ENCODE measurements at regions not wholly inside any gene's neighbourhood (a gene's known extent, or its start where the extent isn't known, plus 50 kb on each side); places are given as distances from the start of the nearest gene placed in this dataset.

GRCh38 chr18:34985963-34986362 lies 55.2 kb upstream of the MAPRE2 start:
- H3K27ac ChIP-seq = no peak overlapping the region
- no peak for FAIRE-seq
- POLR2A ChIA-PET = no interaction called here
- no peak for DNase-seq (ENCODE audit: low read depth in 1 of 2, low spot score in 1 of 2)
- no peak for ATAC-seq
- H3K4me2 ChIP-seq = no peak overlapping the region
- WGBS (ENCODE audit: missing lambda C conversion rate) = 92% methylated on average over 2 of the region's 2 CpGs
- no peaks in the 10 kb centered on the region for H3K4me1 ChIP-seq
- H3K9me3 ChIP-seq = no peaks in the 10 kb centered on the region
- H3K4me3 ChIP-seq = no peak overlapping the region
- TF ChIP-seq ELK1 (IDR thresholded peaks at IDR 0.05; ENCODE audit: low read depth, low read length) (no peak), CHD4 (IDR thresholded peaks at IDR 0.05; ENCODE audit: borderline replicate concordance) (no peak), TFCP2L1 (CRISPR knock-in tag; IDR thresholded peaks at IDR 0.05) (no peak), POLR2AphosphoS2 (conservative IDR thresholded peaks at IDR 0.05; ENCODE audit: low read length) (no peak), CBX8 (IDR thresholded peaks at IDR 0.05) (no peak), CBX2 (IDR thresholded peaks at IDR 0.05; ENCODE audit: borderline replicate concordance, low read depth) (no peak), PBX3 (IDR thresholded peaks at IDR 0.05) (no peak), ZNF302 (CRISPR knock-in tag; IDR thresholded peaks at IDR 0.05) (no peak), SMC3 (IDR thresholded peaks at IDR 0.05) (no peak), KDM1A (IDR thresholded peaks at IDR 0.05; ENCODE audit: low read depth) (no peak), MAZ (IDR thresholded peaks at IDR 0.05; ENCODE audit: borderline replicate concordance, low read depth, low read length) (no peak), HOXB5 (CRISPR knock-in tag; IDR thresholded peaks at IDR 0.05) (no peak), EP300 (IDR thresholded peaks at IDR 0.05) (no peak), JUN (IDR thresholded peaks at IDR 0.05) (no peak)
- CTCF ChIA-PET = no interaction called here

GRCh38 chr18:34990597-34990996 lies 50.6 kb upstream of the MAPRE2 start:
- H3K27ac ChIP-seq = no peak overlapping the region
- ChIA-PET POLR2A (no interaction called here), CTCF (no interaction called here)
- H3K4me1 ChIP-seq = no peaks in the 10 kb centered on the region
- TF ChIP-seq FOSL2 (IDR thresholded peaks at IDR 0.05) = no peak
- no peak for TF ChIP-seq FOSL2 (CRISPR knock-in tag; IDR thresholded peaks at IDR 0.05)
- TF ChIP-seq NR3C1 (IDR thresholded peaks at IDR 0.05) = no peak
- TF ChIP-seq NFE2L2 (conservative IDR thresholded peaks at IDR 0.05; ENCODE audit: low read length) = no peak
- no peak for TF ChIP-seq USF2 (IDR thresholded peaks at IDR 0.05)
- no peak for ATAC-seq
- H3K4me3 ChIP-seq = no peak overlapping the region
- no peak for FAIRE-seq
- no peaks in the 10 kb centered on the region for H3K9me3 ChIP-seq
- WGBS (ENCODE audit: missing lambda C conversion rate) = 86% methylated on average over 4 of the region's 4 CpGs
- H3K4me2 ChIP-seq = no peak overlapping the region
- no peak for DNase-seq (ENCODE audit: low read depth in 1 of 2, low spot score in 1 of 2)

GRCh38 chr18:34991152-34991551 lies 50.1 kb upstream of the MAPRE2 start:
- Histone ChIP-seq H3K9me3 (no peaks in the 10 kb centered on the region), H3K4me2 (no peak overlapping the region), H3K4me1 (no peaks in the 10 kb centered on the region), H3K4me3 (no peak overlapping the region), H3K27ac (no peak overlapping the region)
- TF ChIP-seq TP53 (CRISPR knock-in tag; IDR thresholded peaks at IDR 0.05) = no peak
- no peak for TF ChIP-seq GATA3 (IDR thresholded peaks at IDR 0.05; ENCODE audit: borderline replicate concordance)
- no peak for TF ChIP-seq CBX2 (IDR thresholded peaks at IDR 0.05; ENCODE audit: borderline replicate concordance, low read depth)
- TF ChIP-seq RAD21 (conservative IDR thresholded peaks at IDR 0.05 in 1 of 2, IDR thresholded peaks at IDR 0.05 in 1 of 2) = no peak
- TF ChIP-seq ZSCAN20 (CRISPR knock-in tag; IDR thresholded peaks at IDR 0.05) = no peak
- TF ChIP-seq CBX8 (IDR thresholded peaks at IDR 0.05) = no peak
- no peak for TF ChIP-seq POLR2AphosphoS2 (conservative IDR thresholded peaks at IDR 0.05; ENCODE audit: low read length)
- DNase-seq (ENCODE audit: low read depth in 1 of 2, low spot score in 1 of 2) (no peak), ATAC-seq (no peak), FAIRE-seq (no peak)
- 89% methylated on average over 7 of the region's 7 CpGs for WGBS (ENCODE audit: missing lambda C conversion rate)
- ChIA-PET CTCF (interaction anchor here (1.1 kb wide), 1 partner anchor 153 kb away, joined by 3 read pairs; no protein-coding TSS in a partner anchor), POLR2A (no interaction called here)

Data from A549 (cell line).